ELR (cell line): ENCODE measurements at regions not wholly inside any gene's neighbourhood (a gene's known extent, or its start where the extent isn't known, plus 50 kb on each side); places are given as distances from the start of the nearest gene placed in this dataset.

Experiments used
- DNase-seq: peaks from one replicate; pipeline ENCODE4 v3.0.0-alpha.2; 2015; ENCODE audit warnings: low read depth

DNA sequence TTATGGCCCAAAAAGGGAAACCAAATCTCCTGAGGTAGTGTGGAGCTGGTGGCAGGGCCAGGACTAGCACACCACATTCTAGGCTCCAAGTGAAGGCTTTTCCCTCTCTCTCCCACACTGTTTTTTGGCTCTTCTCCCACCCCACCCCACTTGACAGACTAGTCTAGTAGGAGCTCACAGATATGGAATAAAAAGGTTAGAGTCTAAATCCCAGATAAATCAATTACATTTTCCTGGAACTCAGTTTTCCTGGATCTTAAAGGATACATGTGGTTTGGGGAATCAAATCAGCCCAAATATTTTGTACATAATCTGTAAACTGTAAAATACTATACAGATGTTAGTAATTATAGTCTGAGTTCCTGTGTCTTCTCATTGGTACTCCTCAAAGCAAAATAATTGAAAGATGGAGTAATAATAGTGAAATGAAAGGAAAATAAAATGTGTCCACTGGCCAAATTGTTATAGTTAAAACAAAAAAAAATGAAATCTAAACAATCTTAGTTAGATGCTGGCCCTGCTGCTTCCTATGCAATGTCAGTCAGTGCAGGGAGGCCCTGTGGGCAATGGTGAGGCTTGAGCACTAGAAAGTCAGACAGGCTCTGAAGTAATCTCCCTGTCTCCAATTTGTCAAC is 370.4 kb upstream of the CPEB2 start:
- no peak for DNase-seq

DNA sequence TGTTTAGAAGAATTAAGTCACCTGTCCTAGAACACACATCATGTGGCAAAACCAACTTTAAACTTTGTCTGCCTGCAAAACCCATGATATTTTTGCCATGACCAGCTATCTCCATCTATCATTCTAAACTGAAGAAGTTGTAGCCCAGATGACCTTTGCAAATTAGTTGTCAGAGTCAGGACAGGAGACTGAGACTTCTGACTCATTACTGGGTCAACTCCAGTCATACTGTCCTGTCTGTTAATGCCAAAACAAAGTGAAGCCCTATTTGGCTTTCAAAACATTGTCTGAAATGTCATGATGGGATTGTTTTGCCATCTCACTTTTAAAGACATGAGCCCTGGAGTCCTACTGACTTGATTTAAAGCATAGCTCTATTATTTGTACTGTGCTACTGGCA is 365.7 kb upstream of the CPEB2 start:
- DNase-seq, result no peak

GRCh38 chr4:14640476-14640875 is 361.8 kb upstream of the CPEB2 start:
- no peak for DNase-seq

DNA sequence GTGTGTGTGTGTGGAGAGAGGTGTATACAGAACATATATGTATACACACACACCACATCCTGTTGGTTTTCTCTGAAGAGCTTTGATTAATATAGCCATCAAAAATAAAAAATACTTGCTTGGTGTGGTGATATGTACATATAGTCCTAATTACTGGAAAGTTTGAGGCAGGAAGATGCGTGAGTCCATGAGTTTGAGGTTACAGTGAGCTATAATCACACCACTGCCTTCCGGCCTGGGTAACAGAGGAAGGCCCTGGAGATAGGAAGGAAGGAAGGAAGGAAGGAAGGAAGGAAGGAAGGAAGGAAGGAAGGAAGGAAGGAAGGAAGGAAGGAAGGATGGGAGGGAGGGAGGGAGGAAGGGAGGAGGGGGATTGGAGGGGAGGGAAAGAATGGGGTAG is 360.4 kb upstream of the CPEB2 start:
- DNase-seq, result no peak

DNA sequence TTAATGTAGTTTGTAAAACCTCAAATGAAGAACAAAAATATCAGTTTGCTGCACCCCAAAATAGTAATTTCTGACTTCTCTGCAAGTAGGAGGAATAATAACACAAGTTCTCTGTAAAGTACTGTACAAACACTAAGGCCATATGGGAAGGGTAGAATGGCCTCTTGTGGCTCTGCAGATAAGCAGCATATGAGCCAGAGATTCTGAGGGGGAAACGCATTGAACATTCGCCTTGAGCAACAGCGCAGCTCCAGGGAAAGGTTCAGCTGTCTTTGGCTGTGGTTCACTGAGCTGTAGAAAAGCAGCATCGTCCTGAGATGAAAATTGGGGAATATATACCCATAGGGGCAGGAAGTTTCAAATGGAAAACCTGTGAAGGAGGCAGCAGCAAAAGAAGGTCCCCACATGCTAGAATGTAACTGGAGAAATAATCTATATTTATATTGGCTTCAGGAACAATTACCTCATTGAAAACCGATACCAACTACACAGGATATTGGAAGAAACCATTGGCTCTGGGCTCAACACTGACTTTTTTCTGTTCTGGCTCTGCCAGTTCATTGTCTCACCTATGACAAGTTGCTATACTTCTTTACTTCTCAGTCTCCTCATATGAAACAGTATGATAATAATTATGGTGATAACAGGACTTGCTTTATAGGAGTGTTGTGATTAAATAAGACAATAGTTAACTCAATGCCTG is 357.6 kb upstream of the CPEB2 start:
- no peak for DNase-seq

DNA sequence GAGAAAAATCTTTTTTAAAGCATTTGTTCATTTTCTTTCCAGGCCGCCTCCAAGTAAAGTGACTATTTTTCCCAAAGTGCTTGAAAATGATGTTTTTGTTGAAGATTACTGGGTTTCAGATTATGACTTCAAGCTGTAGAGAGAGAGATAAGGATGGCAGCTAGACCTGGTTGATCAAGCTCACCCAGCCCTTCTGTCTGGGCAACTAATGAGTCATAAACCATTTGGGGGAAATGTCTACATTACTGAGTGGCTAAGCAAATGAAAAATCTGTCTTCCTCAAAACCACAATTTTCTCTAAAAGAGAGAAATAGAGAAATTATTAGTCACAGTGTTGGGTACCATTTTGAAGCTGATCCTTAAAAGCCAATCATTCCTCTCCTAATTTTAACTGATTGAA is 355.4 kb upstream of the CPEB2 start:
- peak; percentile 5 for DNase-seq

DNA sequence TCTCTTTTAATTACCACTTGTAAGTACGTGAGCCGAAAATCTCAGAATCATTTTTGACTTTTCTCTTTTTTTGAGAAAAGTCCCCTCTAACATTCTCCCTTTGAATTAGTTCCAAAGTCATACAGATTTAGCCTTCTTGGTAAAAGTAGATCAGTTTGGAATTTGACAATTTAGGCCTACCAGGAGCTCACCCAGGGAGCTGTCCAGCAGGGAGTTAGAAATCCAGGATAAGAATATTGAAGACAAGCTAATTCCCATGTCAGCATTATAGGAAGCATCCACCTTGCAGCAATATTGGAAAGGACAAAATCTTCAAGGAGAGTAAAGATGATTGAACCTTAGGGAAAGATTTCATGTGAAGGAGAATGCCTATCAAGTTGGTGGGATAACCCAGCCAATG is 352.2 kb upstream of the CPEB2 start:
- peak; percentile 1 for DNase-seq

GRCh38 chr4:14652522-14652921 is 349.8 kb upstream of the CPEB2 start:
- DNase-seq, result no peak

DNA sequence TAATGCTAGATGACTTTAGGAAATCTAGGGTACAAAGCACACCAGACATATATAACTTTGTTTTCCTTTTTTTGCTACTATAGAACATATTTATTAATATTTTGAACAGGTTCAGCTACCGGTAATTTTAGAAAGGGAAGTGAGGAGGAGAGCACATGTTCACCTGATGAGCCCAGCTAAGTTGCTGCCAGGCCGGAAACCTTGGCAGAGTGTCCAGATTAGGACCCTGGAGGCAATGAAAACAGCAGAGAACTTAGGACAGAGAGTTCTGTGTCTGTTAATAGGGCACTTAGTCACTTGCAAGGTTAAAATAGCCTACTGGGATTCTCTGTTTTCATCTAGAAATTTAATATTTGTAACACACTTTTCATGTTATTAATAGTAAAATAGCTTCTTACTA is 348.9 kb upstream of the CPEB2 start:
- no peak for DNase-seq

DNA sequence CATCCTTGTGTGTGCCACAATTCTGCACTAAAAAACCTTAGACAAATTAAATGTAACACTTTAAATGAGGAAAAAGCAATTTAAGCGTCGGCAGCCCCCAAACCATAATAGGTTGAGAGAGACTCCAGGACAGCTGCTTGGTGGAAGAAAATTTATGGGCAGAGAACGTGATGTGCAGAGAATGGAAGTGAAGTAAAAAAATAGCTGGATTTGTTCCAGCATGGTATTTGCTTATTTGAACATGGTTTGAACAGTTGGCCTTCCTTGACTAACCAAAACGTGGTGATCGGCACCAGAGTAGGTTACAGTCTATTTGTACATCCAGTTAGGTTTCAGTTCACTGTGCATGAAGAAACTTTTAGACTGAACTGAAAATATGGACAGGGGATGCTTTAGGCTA is 343.0 kb upstream of the CPEB2 start:
- DNase-seq, result no peak

DNA sequence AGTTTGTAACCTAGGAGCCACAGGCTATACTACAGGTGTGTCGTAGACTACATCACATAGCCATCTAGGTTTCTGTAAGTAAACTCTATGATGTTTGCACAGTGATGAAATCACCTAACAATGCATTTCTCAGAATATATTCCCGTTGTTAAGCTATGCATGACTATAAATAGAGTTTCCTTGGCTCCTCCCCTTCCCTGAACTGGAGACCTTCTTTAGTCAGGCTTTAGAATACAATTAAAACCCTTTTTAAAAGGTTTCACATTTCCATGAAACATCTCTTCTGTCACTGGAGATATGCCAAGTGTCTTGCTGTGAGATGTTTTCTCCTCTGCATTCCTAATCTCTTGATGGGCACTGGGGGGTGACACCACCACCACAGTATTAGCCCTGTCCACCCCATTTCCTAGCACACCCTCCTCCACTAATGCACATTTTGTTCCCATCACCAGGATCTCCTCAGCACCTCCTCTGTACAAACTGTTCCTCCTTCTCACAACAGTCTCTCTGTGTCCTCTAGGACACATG is 334.6 kb upstream of the CPEB2 start:
- no peak for DNase-seq

DNA sequence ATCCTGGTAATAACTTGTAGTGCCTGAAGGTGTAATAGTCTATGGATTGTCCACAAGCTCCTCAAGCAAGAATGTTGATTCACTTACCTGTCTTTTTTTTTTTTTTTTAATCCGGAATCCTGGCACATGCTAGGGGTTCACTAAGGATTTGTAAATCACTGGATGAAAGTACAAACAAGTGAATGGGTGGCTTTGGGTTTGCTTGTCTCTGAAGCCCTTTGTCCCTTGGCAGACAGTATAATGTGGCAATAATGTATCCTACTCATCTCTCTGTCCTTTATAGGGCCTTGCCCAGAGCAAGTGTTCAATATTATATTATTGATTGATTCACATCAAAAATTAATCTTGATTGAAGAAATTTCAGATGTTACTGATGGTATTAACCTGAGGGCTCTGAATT is 334.0 kb upstream of the CPEB2 start:
- no peak for DNase-seq

- no peak for DNase-seq
These were observed 332.9 kb upstream of the CPEB2 start for GRCh38 chr4:14669371-14669770.

GRCh38 chr4:14671146-14671545 is 331.1 kb upstream of the CPEB2 start:
- no peak for DNase-seq

- no peak for DNase-seq
These were observed 326.8 kb upstream of the CPEB2 start for GRCh38 chr4:14675279-14675985.

- peak; percentile 3 for DNase-seq
These were observed 322.4 kb upstream of the CPEB2 start for GRCh38 chr4:14679906-14680305.

- no peak for DNase-seq
These were observed 321.0 kb upstream of the CPEB2 start for GRCh38 chr4:14681330-14681729.

DNA sequence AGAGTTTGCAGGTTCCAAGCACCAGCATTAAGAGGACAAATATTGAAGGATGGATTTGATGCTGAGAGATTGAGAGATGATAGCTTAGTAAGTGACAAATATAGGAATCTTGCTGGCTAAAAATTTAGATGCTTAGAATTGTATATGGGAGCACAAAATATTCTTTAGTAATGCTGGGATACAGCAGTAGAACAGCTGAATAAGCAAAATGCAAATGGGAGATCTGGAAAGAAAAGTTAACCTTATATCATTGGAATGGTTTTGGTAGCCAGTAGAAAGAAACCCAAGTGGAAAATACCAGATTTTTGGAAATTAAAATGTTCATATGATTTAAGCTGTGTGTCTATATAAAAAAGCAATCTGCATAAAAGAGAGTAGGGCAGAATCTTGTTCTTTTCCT is 308.6 kb upstream of the CPEB2 start:
- DNase-seq, result no peak

DNA sequence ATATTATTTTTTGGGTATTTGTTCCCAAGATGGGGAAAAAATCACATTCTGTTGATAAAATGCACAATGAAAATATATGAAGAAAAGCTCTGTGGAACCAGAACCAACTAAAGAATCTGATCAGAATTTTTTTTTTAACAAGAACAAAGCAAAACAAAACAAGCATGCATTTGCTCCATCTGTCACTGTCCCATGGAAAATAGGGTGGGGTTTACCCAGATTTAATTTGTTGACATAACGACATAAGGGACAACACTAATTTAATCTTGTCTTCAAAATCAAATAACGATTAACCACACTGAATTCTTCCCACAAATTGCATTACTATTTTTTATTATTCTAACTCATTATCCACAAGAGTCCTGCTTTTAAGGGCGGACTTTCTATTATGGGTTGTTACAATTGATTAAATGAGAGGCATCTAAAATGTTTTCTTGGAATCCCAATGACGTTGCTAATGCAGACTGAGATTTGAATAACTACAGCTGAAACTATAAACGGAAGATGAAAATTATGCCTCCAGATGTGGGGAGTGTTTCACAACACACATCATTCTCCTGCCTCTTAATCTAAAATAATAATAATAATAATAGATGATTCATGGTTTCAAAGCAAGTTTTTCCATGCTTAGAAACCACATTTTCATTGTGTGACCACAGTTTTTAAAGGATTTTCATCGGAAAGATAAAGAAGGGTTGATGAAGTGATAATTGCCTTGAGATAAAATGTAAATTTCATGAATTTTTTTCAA is 307.0 kb upstream of the CPEB2 start:
- no peak for DNase-seq

DNA sequence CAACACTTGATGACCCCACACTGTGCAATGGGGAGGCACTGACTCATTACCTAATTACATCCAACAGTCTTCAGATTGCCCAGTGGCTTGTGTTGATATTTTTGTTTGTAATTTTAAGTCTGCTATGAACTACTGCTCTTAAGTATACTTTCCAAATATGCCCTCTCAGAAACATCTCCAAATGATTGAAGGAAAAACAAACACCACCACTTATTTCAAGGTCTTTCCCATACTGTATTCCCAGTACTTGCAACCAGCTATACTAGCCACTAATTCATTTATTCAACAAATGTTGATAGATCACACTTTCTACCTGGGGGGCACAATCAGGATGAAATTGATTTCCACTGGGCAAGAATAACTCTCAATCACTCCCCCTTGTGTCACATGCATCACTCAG is 302.2 kb upstream of the CPEB2 start:
- no peak for DNase-seq

DNA sequence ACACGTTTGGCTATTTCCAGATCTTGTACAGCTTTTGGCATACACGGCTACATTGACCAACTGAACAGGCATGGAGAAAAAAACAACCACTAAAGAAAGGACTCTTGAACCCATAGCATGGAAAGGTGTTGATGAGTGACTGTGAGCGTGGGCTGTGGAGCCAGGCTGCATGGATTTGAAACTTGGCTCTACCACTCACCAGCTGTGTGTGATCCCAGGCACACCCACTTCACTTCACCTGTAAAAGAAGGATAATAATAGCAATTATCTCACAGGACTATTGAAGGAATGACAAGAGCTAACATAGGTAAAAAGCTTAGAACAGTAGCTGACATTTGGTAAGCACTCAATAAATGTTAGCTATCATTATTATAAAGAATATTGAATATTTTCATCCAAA is 301.7 kb upstream of the CPEB2 start:
- DNase-seq, result no peak

GRCh38 chr4:14701389-14701788 is 300.9 kb upstream of the CPEB2 start:
- no peak for DNase-seq

DNA sequence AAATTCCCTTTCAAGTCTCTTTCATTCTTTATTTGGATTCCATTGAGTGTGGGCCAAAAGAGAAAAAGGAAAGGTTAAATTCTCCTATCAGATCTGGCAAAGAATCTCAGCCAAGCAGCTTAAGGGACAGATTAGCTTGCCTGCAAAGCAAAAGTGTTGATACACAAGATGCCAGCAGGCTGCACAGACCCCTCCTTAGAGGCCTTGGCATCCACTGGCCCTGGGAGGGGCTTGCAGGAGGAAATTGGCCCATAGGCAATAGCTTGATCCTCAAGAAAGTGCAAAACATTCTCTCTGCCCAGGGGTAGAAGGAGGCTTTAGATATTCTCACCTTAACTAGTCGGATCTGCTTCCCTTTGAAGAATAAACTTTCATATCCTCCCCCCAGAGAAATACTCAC is 300.4 kb upstream of the CPEB2 start:
- no peak for DNase-seq
